ENCODE measurements at regions not wholly inside any gene's neighbourhood (a gene's known extent, or its start where the extent isn't known, plus 50 kb on each side); places are given as distances from the start of the nearest gene placed in this dataset.

- TF ChIP-seq, protein P1, sequence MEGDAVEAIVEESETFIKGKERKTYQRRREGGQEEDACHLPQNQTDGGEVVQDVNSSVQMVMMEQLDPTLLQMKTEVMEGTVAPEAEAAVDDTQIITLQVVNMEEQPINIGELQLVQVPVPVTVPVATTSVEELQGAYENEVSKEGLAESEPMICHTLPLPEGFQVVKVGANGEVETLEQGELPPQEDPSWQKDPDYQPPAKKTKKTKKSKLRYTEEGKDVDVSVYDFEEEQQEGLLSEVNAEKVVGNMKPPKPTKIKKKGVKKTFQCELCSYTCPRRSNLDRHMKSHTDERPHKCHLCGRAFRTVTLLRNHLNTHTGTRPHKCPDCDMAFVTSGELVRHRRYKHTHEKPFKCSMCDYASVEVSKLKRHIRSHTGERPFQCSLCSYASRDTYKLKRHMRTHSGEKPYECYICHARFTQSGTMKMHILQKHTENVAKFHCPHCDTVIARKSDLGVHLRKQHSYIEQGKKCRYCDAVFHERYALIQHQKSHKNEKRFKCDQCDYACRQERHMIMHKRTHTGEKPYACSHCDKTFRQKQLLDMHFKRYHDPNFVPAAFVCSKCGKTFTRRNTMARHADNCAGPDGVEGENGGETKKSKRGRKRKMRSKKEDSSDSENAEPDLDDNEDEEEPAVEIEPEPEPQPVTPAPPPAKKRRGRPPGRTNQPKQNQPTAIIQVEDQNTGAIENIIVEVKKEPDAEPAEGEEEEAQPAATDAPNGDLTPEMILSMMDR (IDR thresholded peaks at IDR 0.05), result no peak
- TF ChIP-seq POLR2A (IDR thresholded peaks at IDR 0.05), result no peak
Measured at GRCh38 chr5:101430551-101430950, 527.5 kb upstream of the ST8SIA4 start.

Measured in uterus (tissue), 2 donors.